ENCODE measurements at regions not wholly inside any gene's neighbourhood (a gene's known extent, or its start where the extent isn't known, plus 50 kb on each side); places are given as distances from the start of the nearest gene placed in this dataset.
"Not testable (repeated sequence)": the region's sequence is repeated elsewhere in the genome, so short reads cannot be mapped to it uniquely, and the experiment has no call there.

DNA sequence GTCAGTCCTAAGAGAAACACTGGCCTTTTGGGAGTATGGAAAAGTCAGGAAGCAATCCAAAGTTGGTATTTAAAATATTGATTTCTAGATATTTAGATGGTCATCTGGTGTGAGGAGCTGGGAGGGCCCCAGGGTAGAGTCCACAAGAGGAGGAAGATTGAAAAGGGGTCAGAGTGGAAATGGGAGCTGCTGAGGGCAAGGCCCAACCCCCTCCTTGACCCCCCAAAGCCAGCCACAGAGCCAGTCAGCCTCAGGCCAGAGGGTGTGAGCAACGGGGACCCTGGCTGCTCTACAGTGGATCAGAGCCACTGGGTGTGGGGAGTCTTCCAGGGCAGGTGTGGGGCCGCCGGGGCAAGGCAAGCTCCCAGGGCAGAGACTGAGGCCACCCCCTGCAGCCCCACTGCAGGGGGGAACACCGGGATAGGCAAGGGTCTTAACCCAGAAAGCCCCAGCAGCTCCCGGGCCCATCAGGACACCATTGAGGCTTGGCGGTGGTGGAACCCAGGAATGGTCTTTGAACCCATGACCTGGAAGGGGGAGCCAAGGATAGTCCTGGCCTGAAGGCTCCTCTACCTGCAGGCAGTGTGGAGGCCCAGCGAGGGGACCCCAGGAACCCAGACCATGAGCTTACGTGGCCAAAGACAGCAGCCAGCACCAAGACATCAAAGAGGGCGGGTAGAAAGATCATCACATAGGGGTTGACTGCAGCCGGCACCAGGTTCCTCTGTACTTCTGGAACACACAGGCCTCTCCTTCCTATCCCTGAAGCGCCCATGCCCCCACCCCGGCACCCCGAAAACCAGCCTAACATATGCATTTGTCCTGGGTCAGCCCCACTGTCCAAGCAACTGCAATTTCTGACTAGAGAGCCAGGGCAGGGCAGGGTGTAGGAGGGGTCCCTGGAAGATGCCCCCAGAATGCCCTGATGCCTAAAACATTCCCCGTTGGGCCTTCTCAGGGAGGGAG lies 51.3 kb upstream of the CSPG4 start:
- 88% methylated on average over 13 of the region's 14 CpGs; no CpG with 5 or more reads in 1 of the 2 donors for WGBS, 2 donors (ENCODE audit: low coverage in 1 of 2)
- DNase-seq; H3K9me3 ChIP-seq; H3K36me3 ChIP-seq; in situ Hi-C loops (cut with MboI; ENCODE audit: low pct_ligation_motif_present in 1 of 4, low pct_unique_long_range_greater_than_20kb in 1 of 4, low sequenced_read_pairs in 3 of 4); H3K27ac ChIP-seq; H3K4me3 ChIP-seq; H3K4me1 ChIP-seq; H3K27me3 ChIP-seq; intact Hi-C loops (cut with DNase I; ENCODE audit: low total_unique reads): not testable (repeated sequence)

DNA sequence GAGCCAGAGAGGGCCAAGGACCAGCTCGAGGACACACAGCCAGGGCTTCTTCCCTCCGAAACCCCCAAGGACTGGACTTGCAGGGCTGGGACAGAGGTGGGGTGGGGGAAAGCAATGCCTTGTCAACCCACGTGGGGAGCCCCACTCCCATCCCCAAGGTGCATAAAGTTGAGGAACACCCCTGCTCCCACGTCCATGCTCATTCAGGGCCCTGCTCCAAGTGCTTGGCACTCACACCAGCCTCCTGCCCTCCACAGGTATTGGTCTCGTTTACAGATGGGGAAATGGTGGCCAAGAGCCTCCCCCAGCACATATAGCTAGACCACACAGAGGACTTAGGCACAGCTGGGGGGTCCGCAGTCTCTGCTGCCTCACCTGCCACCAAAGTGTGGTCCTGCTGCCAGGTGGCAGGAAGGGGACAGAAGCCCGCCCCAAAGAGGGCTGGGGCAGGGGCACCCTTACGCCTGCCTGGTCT lies 50.5 kb upstream of the CSPG4 start:
- 78% methylated on average over 8 of the region's 8 CpGs; no CpG with 5 or more reads in 1 of the 2 donors for WGBS, 2 donors (ENCODE audit: low coverage in 1 of 2)
- no peak overlapping the region for H3K4me3 ChIP-seq
- no peak for TF ChIP-seq POLR2AphosphoS5 (IDR thresholded peaks at IDR 0.05)
- no peak for TF ChIP-seq POLR2A (IDR thresholded peaks at IDR 0.05)
- no peak for TF ChIP-seq EP300 (IDR thresholded peaks at IDR 0.05; ENCODE audit: low read depth)
- TF ChIP-seq, protein P1, sequence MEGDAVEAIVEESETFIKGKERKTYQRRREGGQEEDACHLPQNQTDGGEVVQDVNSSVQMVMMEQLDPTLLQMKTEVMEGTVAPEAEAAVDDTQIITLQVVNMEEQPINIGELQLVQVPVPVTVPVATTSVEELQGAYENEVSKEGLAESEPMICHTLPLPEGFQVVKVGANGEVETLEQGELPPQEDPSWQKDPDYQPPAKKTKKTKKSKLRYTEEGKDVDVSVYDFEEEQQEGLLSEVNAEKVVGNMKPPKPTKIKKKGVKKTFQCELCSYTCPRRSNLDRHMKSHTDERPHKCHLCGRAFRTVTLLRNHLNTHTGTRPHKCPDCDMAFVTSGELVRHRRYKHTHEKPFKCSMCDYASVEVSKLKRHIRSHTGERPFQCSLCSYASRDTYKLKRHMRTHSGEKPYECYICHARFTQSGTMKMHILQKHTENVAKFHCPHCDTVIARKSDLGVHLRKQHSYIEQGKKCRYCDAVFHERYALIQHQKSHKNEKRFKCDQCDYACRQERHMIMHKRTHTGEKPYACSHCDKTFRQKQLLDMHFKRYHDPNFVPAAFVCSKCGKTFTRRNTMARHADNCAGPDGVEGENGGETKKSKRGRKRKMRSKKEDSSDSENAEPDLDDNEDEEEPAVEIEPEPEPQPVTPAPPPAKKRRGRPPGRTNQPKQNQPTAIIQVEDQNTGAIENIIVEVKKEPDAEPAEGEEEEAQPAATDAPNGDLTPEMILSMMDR (IDR thresholded peaks at IDR 0.05): no peak
- peaks cover 0 to 8% (median 7%) of the 10 kb centered on the region in 4 donors for H3K4me1 ChIP-seq
- no peak for DNase-seq
- H3K36me3 ChIP-seq: no peaks in the 10 kb centered on the region
- intact Hi-C loops (cut with DNase I; ENCODE audit: low total_unique reads): no loop called here
- no peaks in the 10 kb centered on the region for H3K27me3 ChIP-seq
- H3K9me3 ChIP-seq: no peaks in the 10 kb centered on the region
- H3K27ac ChIP-seq: no peak overlapping the region
- in situ Hi-C loops (cut with MboI; ENCODE audit: low pct_ligation_motif_present in 1 of 4, low pct_unique_long_range_greater_than_20kb in 1 of 4, low sequenced_read_pairs in 3 of 4): no loop called here

Small RNA genes lying in the stretch of these regions (small RNA-seq; reads per million reads assigned to genes)
- 0 reads per million in 4 donors for gene RN7SL319P

All from transverse colon (tissue), 4 donors.